Calu3 (cell line): ENCODE measurements at regions not wholly inside any gene's neighbourhood (a gene's known extent, or its start where the extent isn't known, plus 50 kb on each side); places are given as distances from the start of the nearest gene placed in this dataset.

ENCODE experiments used
- BruUV-seq: library from RNA; stranded (reverse); fragments of 400-500 nt; replicated peaks from 2 replicates; lab custom pipeline; 2021; lab: Mats Ljungman, UMichigan
- CTCF ChIA-PET: fragments of 300-600 bp; sonication (Branson Sonifier 250); formaldehyde crosslinking; loops from one replicate; lab custom pipeline; 2022; ENCODE audit warnings: antibody characterized with exemption; lab: Charles Lee
- DNase-seq: peaks from one replicate; pipeline ENCODE4 v3.0.0; 2022
- H3K27ac Mint-ChIP-seq: one replicate; pipeline ENCODE4 v1.8.0; 2022; ENCODE audit warnings: mixed read lengths; ENCODE audit not compliant: unreplicated experiment
- H3K27me3 Mint-ChIP-seq: one replicate; pipeline ENCODE4 v1.8.0; 2022; ENCODE audit warnings: mixed read lengths; ENCODE audit not compliant: unreplicated experiment
- H3K36me3 Mint-ChIP-seq: one replicate; pipeline ENCODE4 v1.8.0; 2022; ENCODE audit warnings: mild to moderate bottlenecking, moderate library complexity, mixed read lengths; ENCODE audit not compliant: insufficient read depth, unreplicated experiment
- H3K4me1 Mint-ChIP-seq: one replicate; pipeline ENCODE4 v1.8.0; 2022; ENCODE audit warnings: mild to moderate bottlenecking, low read depth, mixed read lengths; ENCODE audit not compliant: unreplicated experiment
- H3K4me3 Mint-ChIP-seq: one replicate; pipeline ENCODE4 v1.8.0; 2022; ENCODE audit warnings: mild to moderate bottlenecking, low read depth, moderate library complexity, mixed read lengths; ENCODE audit not compliant: unreplicated experiment
- H3K9me3 Mint-ChIP-seq: one replicate; pipeline ENCODE4 v1.8.0; 2022; ENCODE audit warnings: low read depth, mixed read lengths; ENCODE audit not compliant: unreplicated experiment
- CTCF ChIP-seq: fragments of 200-600 bp; IDR thresholded peaks from one replicate; pipeline ENCODE4 v1.8.0; 2022; ENCODE audit warnings: antibody characterized with exemption; ENCODE audit not compliant: unreplicated experiment
- intact Hi-C: fragments of 100-400 bp; cut with micrococcal nuclease; formaldehyde crosslinking; loops from one replicate; pipeline ENCODE4 v1.10.0; 2022; ENCODE audit not compliant: unreplicated experiment

GRCh38 chr17:13765701-13766100 is 164.0 kb upstream of the HS3ST3A1 start:
- peaks cover 10% of the 10 kb centered on the region for H3K9me3 Mint-ChIP-seq
- H3K36me3 Mint-ChIP-seq: no peaks in the 10 kb centered on the region
- intact Hi-C loops: no loop called here
- no peak overlapping the region for H3K4me3 Mint-ChIP-seq
- no peaks in the 10 kb centered on the region for H3K27me3 Mint-ChIP-seq
- BruUV-seq: no TSS peak
- CTCF ChIA-PET: no interaction called here
- H3K4me1 Mint-ChIP-seq: no peaks in the 10 kb centered on the region
- no peak overlapping the region for H3K27ac Mint-ChIP-seq
- no peak for DNase-seq
- TF ChIP-seq CTCF: no peak

GRCh38 chr17:13770702-13771101 is 169.0 kb upstream of the HS3ST3A1 start:
- no peak overlapping the region for H3K4me3 Mint-ChIP-seq
- no peaks in the 10 kb centered on the region for H3K36me3 Mint-ChIP-seq
- intact Hi-C loops: no loop called here
- H3K27ac Mint-ChIP-seq: no peak overlapping the region
- DNase-seq: no peak
- no TSS peak for BruUV-seq
- no peaks in the 10 kb centered on the region for H3K4me1 Mint-ChIP-seq
- no peak for TF ChIP-seq CTCF
- H3K27me3 Mint-ChIP-seq: no peaks in the 10 kb centered on the region
- peaks cover 22% of the 10 kb centered on the region for H3K9me3 Mint-ChIP-seq
- CTCF ChIA-PET: no interaction called here

GRCh38 chr17:13775450-13775849 is 173.7 kb upstream of the HS3ST3A1 start:
- CTCF ChIA-PET: no interaction called here
- TF ChIP-seq CTCF: no peak
- Mint-ChIP-seq H3K9me3 (peaks cover 16% of the 10 kb centered on the region), H3K27ac (no peak overlapping the region), H3K36me3 (no peaks in the 10 kb centered on the region), H3K4me1 (no peaks in the 10 kb centered on the region), H3K27me3 (no peaks in the 10 kb centered on the region), H3K4me3 (no peak overlapping the region)
- no TSS peak for BruUV-seq
- no peak for DNase-seq
- intact Hi-C loops: no loop called here

- Mint-ChIP-seq H3K27me3 (no peaks in the 10 kb centered on the region), H3K27ac (no peak overlapping the region), H3K36me3 (no peaks in the 10 kb centered on the region), H3K4me3 (no peak overlapping the region), H3K9me3 (peaks cover 16% of the 10 kb centered on the region), H3K4me1 (no peaks in the 10 kb centered on the region)
- intact Hi-C loops: no loop called here
- no peak for DNase-seq
- CTCF ChIA-PET: no interaction called here
- no peak for TF ChIP-seq CTCF
- BruUV-seq: no TSS peak
Observed at GRCh38 chr17:13776027-13776551, 174.4 kb upstream of the HS3ST3A1 start.
